GM18867 (cell line): ENCODE measurements at regions not wholly inside any gene's neighbourhood (a gene's known extent, or its start where the extent isn't known, plus 50 kb on each side); places are given as distances from the start of the nearest gene placed in this dataset.
"Not testable (repeated sequence)": the region's sequence is repeated elsewhere in the genome, so short reads cannot be mapped to it uniquely, and the experiment has no call there.

Experiments
- ATAC-seq: cut with Tn5 transposase; IDR thresholded peaks from one replicate; pipeline ENCODE4 v1.9.1; 2021; ENCODE audit warnings: mild to moderate bottlenecking, moderate library complexity; ENCODE audit not compliant: unreplicated experiment

GRCh38 chr13:50378509-50379044 lies 363.3 kb downstream of the KCNRG start:
- ATAC-seq = no peak

GRCh38 chr13:50379584-50379983 lies 364.3 kb downstream of the KCNRG start:
- no peak for ATAC-seq

GRCh38 chr13:50380905-50381304 lies 365.7 kb downstream of the KCNRG start:
- ATAC-seq = no peak

GRCh38 chr13:50382511-50382910 lies 367.3 kb downstream of the KCNRG start:
- ATAC-seq = no peak

- ATAC-seq = no peak
These were observed 367.7 kb downstream of the KCNRG start for GRCh38 chr13:50382951-50383350.

GRCh38 chr13:50384724-50385123 lies 369.5 kb downstream of the KCNRG start:
- ATAC-seq = no peak

GRCh38 chr13:50386541-50387050 lies 371.4 kb downstream of the KCNRG start:
- no peak for ATAC-seq

GRCh38 chr13:50387051-50387581 lies 371.9 kb downstream of the KCNRG start:
- ATAC-seq = no peak

GRCh38 chr13:50388481-50388880 lies 373.2 kb downstream of the KCNRG start:
- ATAC-seq = no peak

- no peak for ATAC-seq
These were observed 374.5 kb downstream of the KCNRG start for GRCh38 chr13:50389726-50390125.

- ATAC-seq = no peak
These were observed 375.4 kb downstream of the KCNRG start for GRCh38 chr13:50390503-50391248.

GRCh38 chr13:50392977-50393376 lies 377.7 kb downstream of the KCNRG start:
- ATAC-seq = no peak

- no peak for ATAC-seq
These were observed 378.4 kb downstream of the KCNRG start for GRCh38 chr13:50393628-50394027.

GRCh38 chr13:50396001-50396400 lies 380.8 kb downstream of the KCNRG start:
- ATAC-seq = no peak

GRCh38 chr13:50396618-50397017 lies 381.4 kb downstream of the KCNRG start:
- not testable (repeated sequence) for ATAC-seq

- ATAC-seq = no peak
These were observed 384.9 kb downstream of the KCNRG start for GRCh38 chr13:50400035-50400726.

GRCh38 chr13:50401049-50401505 lies 385.8 kb downstream of the KCNRG start:
- no peak for ATAC-seq

GRCh38 chr13:50401721-50402465 lies 386.6 kb downstream of the KCNRG start:
- no peak for ATAC-seq

- no peak for ATAC-seq
These were observed 388.1 kb downstream of the KCNRG start for GRCh38 chr13:50403311-50403710.

- no peak for ATAC-seq
These were observed 388.9 kb downstream of the KCNRG start for GRCh38 chr13:50404116-50404515.

- no peak for ATAC-seq
These were observed 389.5 kb downstream of the KCNRG start for GRCh38 chr13:50404769-50405168.
